ENCODE measurements at regions not wholly inside any gene's neighbourhood (a gene's known extent, or its start where the extent isn't known, plus 50 kb on each side); places are given as distances from the start of the nearest gene placed in this dataset.

DNA sequence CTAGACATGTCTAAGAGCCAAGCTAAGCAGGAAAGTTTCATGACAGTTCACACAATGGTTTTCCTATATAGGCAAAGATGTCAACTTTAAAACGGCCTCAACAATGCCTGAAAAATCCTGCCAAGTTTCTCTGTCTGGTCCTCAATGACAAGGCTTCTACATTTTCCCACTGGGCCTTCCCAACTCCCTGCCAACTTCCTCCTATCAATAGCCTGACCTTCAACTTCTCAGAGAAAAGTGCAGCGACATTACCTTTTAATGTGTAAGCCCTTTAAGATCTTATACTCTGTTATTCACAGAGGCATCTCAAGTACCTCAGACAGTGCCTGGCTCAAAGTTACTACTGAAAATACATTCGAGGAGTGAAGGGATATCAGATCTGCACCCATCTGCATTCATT lies 56.2 kb upstream of the BTBD3 start:
- no peak for DNase-seq

DNA sequence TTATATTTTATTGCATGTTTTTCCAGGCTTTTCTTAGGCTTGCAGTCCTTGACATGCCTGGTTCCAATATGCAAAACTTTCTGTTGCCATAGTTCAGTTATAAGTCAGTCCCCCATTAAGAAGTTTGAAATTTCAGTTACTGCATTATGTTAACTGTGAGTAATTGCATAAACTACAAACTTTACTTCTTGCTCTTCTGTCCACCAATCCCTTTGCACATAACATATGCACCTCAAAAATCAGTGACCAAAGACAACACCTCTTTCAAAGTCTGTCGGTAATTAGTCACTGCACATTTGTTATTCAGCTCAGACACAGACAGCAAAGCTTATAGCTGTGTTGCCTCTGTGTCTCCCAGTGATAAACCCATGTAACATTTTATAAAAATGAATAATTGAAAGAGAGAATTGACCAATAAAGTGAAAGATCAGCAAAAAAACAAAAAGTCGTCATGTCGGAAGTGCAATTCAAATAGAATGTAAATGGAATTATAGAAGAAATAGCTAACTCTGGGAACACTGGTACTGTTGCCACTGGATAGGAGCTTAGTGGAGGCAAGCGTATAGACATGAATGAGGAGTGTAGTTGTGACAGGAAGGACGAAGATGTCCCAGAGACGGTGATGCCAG lies 50.3 kb upstream of the BTBD3 start:
- DNase-seq = no peak

Data from NCI-H2029 treated with DMSO at 0.1 percent for 48 hours (cell line).